GM21529 (cell line): ENCODE measurements at regions not wholly inside any gene's neighbourhood (a gene's known extent, or its start where the extent isn't known, plus 50 kb on each side); places are given as distances from the start of the nearest gene placed in this dataset.
"Not testable (repeated sequence)": the region's sequence is repeated elsewhere in the genome, so short reads cannot be mapped to it uniquely, and the experiment has no call there.

Experiments
- ATAC-seq: cut with Tn5 transposase; IDR thresholded peaks from one replicate; pipeline ENCODE4 v1.9.1; 2021; ENCODE audit not compliant: unreplicated experiment

DNA sequence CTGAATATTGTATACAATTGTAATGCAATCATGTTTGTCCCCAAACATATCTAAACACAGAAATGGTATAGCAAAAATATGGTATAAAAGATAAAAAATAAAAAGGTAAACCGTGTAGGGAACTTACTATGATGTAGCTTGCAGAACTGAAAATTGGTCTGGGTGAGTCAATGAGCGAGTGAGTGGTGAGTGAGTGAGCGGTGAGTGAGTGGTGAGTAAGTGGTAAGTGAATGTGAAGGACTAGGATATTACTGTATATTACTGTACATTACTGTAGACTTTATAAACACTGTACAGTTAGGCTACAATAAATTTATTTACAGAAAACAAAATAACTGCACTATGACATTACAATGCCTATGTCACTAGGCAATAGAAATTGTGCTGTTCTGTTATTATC is 1163.2 kb upstream of the SORCS1 start:
- ATAC-seq: no peak

DNA sequence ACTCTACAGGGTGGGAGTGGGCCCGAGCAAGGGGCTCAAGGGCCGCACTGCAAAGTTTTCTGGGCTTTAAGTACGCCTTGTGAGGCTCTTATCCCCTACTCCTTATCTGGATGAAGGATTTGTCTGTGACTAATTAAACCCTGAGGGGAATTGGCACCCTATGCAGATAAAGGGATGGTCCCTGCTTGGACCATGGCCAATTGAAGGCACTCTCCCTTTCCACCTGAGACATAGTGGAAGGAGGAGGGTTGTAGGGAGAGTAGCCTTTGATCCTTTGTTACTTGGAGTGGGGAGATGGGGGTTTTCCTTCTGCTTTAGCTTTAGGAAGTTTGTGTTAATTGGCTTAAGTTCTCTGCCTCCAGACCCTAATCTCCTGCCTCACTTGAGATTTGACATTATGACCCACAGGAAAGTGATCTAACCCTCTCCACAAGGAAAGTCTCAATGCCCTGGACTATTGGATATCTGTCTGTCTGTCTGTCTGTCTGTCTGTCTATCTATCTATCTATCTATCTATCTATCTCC is 1158.8 kb upstream of the SORCS1 start:
- ATAC-seq: no peak

DNA sequence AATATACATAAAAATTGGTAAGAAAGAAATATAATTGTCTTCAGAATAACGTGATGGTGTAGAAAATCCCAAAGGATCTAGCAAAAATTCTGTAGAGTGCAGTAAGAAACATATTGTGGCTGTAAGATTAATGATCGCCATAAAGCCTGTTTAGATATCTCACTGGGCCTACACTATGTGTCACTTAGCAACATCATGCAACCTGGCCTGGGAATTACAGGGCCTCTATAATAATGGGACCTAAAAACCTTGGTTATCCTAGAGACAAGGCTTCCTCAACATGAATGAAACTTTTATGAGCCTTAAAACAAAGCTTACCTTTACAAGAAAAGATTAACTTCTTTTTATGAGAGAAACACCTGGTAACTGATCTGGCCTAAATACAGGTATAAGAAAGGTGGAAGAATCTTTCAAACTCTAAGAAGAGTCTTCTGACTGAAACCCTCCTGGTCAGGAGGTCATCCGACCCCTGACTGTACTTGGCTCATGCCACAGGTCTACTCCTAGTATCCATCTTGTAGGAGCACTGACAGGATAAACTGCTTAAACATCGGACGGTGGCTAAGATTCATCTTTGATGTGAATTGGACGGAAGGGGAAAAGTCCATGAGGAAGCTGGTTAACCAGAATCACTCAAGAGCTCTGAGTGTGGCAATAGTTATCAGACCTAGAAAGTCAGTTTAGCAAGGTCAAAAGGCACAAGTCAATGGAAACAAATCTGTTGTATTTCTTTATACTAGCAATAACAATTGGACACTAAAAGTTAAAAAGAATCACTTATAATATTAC is 1155.1 kb upstream of the SORCS1 start:
- no peak for ATAC-seq

DNA sequence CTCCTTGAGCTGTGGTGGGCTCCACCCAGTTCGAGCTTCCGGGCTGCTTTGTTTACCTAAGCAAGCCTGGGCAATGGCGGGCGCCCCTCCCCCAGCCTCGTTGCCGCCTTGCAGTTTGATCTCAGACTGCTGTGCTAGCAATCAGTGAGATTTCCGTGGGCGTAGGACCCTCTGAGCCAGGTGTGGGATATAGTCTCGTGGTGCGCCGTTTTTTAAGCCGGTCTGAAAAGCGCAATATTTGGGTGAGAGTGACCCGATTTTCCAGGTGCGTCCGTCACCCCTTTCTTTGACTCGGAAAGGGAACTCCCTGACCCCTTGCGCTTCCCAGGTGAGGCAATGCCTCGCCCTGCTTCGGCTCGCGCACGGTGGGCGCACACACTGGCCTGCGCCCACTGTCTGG is 1151.1 kb upstream of the SORCS1 start:
- not testable (repeated sequence) for ATAC-seq

DNA sequence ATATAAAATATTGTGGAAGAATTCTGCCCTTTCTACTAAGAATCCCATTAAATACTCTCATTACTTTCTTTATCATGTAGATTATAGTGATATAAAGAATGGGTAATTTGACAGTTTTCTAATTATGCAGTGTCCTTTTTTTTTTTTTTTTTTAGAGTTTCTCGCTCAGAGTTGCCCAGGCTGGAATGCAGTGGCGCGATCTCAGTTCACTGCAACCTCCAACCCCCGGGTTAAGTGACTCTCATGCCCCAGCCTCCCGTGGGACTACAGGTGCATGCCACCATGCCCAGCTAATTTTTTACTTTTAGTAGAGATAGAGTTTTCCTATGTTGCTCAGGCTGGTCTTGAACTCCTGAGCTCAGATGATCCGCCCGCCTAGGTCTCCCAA is 1143.4 kb upstream of the SORCS1 start:
- no peak for ATAC-seq

DNA sequence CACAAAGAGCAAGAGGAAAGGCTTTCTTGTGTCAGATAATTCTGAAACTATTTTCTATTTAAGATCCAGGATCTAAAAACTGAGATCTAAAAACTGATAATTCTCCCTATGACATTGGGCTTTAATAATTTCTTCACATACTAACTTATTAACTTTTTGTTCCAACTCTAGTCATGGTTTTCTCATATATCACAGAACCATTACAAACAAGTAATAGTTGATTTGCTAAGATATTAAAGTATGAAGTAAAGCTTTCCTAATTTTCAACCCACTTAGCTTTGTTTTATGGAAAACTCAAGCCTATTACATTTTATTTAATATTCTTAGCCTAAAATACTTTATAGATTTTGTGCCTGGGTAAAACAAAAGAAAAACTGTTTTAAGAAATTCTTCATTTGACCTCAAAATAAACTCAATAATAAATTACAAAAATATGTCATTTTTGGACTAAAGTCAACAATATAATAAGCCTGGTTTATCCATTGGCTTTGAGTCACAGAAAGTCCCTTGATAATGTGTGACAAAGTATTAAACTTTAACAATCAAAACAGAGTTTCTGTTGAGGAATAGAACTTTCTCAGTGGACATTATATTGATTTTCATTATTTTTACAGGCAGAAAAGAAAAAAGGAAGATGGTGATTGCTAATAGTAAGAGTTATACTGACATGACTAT is 1142.9 kb upstream of the SORCS1 start:
- no peak for ATAC-seq

DNA sequence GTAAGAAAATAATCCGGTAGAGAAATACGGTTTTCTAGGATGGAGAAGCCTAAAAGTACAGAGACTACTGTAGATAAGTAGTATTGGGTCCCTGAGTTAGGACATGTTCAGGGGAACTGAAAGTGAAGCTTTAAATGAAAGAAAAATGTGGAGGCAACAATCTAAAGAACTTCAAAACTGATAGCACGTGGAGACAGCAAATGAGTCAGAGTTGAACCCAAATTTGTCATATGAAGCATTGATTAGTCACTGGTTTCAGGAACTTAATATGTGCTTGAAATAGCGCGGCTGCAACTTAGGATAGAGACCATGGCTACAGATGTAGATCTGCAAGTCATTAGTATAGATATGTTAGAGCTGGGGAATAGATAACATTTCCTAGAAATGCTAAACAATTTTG is 1138.6 kb upstream of the SORCS1 start:
- no peak for ATAC-seq

DNA sequence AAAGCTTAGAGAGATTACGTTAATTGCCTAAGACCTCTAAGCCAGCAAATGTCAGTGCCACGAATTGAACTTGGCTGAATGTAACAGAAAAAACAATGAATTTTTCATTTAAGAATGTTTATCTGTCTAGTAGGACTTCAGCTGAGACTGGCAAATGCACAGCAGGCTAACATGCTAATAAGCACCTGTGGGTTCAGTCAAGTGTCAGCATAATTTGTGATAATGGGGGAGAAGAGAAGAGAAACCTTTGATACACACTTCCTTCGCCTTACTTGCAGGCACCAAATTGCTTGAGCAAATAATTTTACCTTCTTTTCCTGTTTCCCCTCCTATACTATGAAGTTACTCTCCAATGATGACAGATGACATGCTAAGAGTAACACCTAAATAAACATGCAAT is 1136.5 kb upstream of the SORCS1 start:
- no peak for ATAC-seq

DNA sequence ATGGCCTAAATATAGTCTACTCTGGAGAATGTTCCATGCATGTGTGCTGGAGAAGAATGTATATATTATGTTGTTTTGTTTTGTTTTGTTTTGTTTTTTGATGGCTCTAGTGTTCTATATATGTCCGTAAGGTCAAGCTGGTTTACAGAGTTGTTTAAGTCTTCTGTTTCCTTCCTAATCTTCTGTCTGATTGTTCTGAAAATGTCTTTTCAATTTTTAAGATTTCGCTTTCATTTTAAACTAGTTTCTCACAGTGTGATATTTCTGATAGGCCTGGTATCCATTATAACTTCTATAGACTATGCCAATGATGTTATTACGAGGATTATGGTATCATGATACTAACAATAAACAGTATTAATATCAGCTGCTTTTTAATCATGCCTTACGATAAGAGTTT is 1126.3 kb upstream of the SORCS1 start:
- no peak for ATAC-seq

DNA sequence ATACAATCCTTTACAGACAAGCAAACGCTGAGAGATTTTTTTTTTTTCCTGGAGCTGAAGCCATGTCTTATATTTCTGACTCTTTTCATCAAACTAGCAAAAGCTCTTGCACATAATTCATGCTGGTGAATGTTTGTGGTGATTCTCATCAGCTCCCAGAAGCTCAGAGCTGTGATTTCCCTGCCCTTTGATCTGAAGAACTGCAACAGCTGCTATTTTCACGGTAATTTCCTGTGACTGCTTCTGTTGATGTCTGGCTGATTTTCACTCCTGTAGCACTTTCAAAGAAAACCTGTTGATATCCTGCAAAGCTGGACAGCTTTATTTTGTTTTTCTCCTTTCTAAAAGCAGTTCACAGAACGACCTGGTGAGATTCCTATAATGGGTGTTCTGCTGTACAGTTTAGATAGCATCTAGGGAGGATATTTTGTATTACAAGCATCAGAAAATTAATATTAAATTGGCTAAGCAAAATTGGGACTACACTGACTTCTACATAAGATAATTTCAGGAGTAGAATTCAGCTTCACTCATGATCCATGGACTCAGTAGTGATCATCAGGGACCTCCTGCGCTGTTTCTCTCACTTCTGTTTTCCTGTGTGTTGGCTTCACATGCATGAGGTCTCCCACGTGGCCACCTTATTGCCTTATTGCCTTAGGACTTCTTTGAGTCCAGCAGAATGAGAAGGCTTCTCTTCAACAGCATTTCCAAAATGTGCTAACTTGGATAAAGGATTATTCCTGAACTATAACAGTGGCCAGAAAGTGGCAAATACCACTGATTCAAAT is 1111.6 kb upstream of the SORCS1 start:
- no peak for ATAC-seq

DNA sequence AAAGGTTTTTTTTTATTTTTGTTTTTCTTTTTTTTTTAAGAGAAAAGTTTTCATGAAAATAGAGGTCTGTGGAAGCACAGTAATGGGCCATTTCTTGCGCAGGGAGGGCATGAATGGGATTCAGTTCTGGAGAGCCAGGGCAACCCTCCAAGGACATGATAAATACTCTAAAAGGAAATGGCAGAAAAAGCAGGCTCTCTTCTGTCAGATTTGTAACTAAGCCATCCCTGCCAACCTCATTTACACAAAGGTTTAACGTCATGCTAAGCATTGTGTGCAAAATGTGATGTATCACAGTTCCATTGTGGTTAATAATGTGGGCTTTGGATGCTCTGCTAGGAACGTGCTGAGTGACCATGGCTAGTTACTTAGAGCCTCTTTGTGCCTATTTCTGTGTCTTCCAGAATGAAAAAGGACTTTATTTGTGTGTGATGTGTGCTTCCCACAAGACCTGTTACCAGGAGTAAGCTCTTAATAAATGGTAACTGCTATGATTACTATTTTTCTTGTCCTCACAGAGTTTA is 1095.9 kb upstream of the SORCS1 start:
- no peak for ATAC-seq

DNA sequence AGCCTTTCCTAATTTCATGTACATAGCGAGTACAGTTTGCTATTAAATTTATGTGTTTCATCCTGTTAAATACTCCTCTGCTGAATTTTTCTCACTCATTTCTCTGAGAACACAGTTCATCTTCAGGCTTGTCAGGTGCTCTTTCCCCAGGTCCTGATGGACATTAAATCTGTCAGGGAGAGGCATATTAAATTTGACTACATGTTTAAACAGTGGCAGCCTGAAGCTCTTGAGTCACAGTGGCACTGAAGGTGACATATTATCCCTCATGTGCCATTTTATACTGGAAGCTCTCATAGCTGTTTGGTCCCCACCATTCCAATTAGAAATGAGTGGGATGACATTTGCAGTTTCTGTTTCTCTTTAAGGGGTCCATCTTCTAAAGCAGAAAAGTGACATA is 1089.6 kb upstream of the SORCS1 start:
- no peak for ATAC-seq

DNA sequence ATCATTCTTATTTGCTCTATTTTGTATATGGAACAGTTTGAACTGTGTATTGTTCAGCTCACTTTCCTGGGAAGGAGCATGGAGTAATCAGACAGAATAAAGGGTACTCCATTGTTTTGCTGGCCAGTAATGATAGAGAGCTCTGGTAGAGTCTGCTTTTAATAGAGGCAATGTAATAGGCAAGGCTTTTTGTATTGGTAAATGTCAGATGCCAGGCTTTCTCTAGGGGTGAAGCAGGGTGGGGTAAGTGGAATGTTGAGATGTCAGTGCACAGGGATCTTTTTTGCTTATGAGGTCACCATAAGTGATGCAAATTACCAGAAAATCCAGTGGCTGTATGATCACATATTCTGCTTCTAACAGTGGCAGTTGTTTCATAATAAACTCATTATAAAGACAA is 1088.3 kb upstream of the SORCS1 start:
- ATAC-seq: no peak

DNA sequence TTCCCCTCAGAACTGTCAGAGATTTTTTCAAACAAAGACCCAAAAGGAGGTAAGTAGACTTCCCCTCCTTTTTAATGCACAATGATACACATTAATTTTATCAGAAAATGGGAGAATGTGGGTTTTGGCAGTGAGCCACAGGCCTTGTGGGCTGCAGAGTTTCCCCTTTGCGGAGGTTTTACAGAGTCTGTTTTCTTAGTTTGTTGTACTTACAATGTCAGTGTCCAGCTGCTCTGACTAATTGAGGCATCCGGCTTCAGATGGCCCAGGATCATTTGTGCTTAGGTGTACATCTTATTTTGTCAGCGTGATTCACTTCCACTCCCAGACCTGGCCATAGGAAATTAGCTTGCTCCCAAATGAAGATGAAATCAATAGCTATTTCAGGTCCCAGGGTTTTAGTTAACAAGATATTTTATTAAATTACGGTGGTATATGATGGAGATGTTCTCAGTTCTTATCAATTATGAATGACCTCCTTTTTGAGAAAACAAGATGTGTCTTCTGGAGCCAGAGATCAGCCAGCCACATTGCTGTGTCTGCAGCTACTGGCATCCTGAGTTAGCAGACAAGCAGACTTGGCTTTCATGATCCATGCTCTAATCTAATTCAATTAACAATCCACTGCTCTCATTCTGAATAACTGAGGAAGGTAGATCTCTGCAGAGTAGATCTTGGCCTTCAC is 1086.6 kb upstream of the SORCS1 start:
- ATAC-seq: no peak

DNA sequence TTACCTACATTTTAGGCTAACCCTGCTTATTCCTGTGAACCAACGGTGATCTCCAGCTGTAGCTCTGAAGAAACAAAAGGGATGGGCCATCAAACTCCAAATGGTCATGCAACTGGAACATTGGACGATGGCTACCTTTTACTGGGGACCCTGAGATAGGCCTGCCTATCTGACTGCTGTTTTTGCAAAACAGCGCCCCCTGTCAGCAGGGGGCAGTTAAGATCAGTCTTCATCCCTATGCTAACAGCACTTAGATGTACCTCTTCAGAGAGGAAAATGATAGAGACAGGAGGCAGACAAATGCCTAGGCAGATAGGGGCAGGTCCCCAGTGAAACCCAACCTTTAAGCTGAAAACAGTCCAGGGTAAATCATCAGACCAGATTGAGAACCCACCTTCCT is 1085.4 kb upstream of the SORCS1 start:
- no peak for ATAC-seq

DNA sequence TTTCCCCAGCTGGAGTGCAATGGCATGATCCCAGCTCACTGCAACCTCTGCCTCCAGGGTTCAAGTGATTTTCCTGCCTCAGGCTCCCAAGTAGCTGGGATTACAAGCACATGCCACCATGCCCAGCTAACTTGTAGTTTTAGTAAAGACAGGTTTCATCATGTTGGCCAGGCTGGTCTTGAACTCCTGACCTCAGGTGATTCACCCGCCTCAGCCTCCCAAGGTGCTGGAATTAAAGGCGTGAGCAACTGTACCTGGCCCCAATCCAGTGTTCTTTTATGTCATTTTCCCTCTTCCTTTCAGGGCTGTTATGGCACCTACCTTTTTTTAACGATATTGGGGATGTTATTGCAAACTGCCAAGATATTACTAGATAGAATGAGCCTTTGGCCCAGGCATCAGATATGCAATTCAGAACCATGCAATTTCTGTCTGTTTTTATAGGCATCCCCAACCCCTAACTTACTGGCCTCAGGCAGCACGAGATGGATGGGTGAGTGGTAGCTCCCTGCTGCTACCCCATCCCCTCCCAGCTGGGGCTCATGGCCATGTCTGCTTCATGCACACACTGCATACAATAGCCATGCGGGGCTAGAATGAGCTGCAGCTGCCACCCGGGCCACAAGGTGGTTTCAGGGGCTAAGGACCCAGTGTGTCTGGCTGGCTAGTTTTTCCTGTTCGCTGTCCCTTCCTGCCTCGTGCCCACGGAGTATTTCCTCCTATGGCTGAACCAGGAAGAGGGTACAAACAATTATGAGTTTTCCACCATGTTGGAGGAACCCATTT is 1080.1 kb upstream of the SORCS1 start:
- no peak for ATAC-seq

DNA sequence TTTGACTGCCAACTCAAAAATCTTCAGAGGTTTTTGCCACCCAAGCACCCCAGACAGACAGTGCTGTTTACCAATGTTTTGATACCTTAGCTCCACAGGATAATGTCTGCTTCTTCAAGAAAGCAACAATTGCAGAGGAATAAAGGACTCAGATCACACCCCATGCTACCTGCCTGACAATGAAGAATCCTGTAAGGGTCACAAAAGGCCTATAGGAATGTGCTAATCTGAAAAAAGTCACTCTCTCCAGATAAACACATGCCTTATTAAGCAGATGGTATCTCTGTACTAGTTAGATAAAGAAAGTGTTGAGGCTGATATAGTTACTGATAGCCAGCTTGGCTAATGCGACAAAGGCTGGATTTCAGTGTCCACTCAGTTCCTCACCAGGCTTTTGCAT is 1076.7 kb upstream of the SORCS1 start:
- ATAC-seq: no peak

DNA sequence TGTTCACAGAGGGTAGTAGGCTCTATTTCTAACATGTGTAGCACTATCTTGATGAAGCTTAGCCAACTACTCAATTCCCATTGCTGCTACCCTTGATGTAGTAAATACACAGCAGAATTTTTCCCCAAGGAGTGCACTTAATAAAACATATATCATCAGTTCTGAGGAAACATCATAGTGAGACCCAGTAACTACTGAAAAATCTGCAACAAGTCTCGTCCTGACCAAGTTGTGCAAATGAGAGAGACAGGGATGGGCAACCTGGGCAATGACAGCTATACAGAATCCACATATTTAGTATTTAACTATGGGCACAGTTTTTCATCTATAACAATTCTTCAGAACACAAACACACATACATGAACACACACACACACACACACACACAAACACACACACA is 1073.8 kb upstream of the SORCS1 start:
- ATAC-seq: no peak

DNA sequence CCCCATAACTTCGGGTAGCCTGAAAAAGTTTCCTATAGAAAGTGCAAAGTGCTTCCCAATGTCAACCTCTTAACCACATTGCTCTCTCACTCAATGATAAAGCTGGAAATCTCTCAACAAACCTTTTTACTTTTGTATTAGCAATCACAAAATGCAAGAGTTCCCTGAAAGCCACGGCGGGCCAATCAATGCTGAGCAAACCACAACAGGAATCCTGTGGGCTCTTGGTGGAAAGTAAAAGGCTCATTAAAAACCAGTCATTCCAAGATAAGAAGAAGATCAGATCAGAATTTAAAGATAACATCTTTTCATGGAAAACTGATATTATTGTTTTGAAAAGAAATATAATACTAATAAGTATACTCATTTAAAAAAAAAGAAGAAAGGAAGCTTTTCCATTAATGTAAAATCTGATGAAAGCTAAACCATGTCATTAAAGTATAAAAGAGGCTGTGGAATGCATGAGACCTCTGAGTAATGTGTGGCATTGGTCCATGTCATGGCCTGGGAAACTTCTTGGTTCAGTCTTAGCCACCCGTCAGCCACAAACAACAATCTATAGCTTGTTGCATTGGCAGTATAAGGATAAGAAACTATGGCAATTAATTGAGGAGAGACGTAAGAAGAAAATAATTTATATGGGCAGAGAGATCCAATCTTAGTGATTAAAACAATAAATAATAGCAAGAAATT is 1066.1 kb upstream of the SORCS1 start:
- ATAC-seq: no peak

DNA sequence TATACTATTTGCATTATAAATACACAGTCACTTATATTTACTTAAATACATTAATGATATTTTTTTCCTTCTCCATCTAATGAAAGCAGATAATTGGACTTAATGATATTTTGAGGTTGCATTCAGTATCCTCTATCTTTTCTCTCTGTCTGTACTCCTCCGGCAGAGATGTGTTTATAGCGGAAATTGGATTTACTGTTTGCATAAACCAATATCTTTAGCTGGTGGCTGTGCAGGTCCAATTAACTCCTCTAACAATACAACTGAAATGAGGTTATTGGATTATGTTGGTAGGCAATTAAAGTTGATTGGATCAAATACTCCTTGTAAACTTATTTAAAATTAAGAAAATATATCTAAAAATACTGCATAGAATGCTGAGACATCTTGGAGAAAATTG is 1044.2 kb upstream of the SORCS1 start:
- no peak for ATAC-seq
